ENCODE measurements at regions not wholly inside any gene's neighbourhood (a gene's known extent, or its start where the extent isn't known, plus 50 kb on each side); places are given as distances from the start of the nearest gene placed in this dataset.
"Not testable (repeated sequence)": the region's sequence is repeated elsewhere in the genome, so short reads cannot be mapped to it uniquely, and the experiment has no call there.

DNA sequence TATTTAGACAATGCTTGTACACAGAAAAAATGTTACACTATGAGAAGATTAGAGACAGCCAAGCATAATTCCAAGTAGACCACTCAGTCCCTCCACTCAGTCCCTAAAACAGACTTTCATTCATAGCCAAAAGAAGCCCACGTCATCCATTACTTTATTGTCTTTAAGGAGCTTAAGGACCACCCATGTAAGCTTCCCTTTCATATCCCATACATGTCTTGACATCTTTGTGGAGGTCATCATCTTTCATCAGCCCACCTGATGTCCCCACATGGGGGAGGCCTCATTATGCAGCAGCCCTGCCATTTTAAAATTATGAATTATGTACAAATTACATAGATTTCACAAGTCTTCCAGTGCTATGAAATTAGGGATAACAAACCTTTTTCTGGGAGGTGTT is 92.6 kb upstream of the PALMD start:
- Histone ChIP-seq H3K4me1 (no peaks in the 10 kb centered on the region), H3K4me3 (no peak overlapping the region), H3K36me3 (no peaks in the 10 kb centered on the region), H3K27ac (no peak overlapping the region), H3K9me3 (no peaks in the 10 kb centered on the region), H3K27me3 (no peaks in the 10 kb centered on the region)
- TF ChIP-seq, protein P1, sequence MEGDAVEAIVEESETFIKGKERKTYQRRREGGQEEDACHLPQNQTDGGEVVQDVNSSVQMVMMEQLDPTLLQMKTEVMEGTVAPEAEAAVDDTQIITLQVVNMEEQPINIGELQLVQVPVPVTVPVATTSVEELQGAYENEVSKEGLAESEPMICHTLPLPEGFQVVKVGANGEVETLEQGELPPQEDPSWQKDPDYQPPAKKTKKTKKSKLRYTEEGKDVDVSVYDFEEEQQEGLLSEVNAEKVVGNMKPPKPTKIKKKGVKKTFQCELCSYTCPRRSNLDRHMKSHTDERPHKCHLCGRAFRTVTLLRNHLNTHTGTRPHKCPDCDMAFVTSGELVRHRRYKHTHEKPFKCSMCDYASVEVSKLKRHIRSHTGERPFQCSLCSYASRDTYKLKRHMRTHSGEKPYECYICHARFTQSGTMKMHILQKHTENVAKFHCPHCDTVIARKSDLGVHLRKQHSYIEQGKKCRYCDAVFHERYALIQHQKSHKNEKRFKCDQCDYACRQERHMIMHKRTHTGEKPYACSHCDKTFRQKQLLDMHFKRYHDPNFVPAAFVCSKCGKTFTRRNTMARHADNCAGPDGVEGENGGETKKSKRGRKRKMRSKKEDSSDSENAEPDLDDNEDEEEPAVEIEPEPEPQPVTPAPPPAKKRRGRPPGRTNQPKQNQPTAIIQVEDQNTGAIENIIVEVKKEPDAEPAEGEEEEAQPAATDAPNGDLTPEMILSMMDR (IDR thresholded peaks at IDR 0.05) = no peak
- no peak for TF ChIP-seq POLR2A (IDR thresholded peaks at IDR 0.05)
- TF ChIP-seq POLR2AphosphoS5 (IDR thresholded peaks at IDR 0.05) = no peak
- no peak for DNase-seq (ENCODE audit: low spot score in 2 of 2)
- intact Hi-C loops (cut with DNase I; ENCODE audit: low total_unique reads) = no loop called here

DNA sequence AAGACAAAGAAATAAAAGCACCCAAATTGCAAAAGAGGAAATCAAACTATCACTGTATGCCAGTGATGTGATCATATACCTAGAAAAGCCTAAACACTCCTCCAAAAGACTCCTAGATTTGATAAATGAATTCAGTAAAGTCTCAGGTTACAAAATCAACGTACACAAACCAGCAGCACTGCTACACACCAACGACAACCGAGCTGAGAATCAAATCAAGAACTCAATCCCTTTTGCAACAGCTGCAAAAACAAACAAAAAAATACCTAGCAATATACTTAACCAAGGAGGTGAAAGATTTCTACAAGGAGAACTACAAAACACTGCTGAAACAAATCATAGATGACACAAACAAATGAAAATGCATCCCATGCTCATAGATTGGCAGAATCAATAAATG is 92.1 kb upstream of the PALMD start:
- DNase-seq (ENCODE audit: low spot score in 2 of 2); H3K4me1 ChIP-seq; H3K9me3 ChIP-seq; H3K36me3 ChIP-seq; H3K4me3 ChIP-seq; H3K27me3 ChIP-seq; intact Hi-C loops (cut with DNase I; ENCODE audit: low total_unique reads); H3K27ac ChIP-seq: not testable (repeated sequence)

DNA sequence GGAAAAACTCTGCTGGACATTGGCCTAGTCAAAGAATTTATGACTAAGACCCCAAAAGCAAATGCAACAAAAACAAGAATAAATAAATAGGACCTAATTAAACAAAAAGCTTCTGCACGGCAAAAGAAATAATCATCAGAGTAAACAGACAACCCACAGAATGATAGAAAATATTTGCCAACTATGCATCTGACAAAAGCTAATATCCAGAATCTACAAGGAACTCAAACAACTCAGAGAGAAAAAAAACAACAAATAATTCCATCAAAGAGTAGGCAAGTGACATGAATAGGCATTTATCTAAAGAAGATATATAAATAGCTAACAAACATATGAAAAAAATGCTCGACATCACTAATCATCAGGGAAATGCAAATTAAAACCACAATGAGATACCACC is 91.2 kb upstream of the PALMD start:
- intact Hi-C loops (cut with DNase I; ENCODE audit: low total_unique reads) = no loop called here
- no peaks in the 10 kb centered on the region for H3K9me3 ChIP-seq
- no peaks in the 10 kb centered on the region for H3K27me3 ChIP-seq
- no peaks in the 10 kb centered on the region for H3K36me3 ChIP-seq
- H3K27ac ChIP-seq = no peak overlapping the region
- DNase-seq (ENCODE audit: low spot score in 2 of 2) = no peak
- H3K4me3 ChIP-seq = no peak overlapping the region
- H3K4me1 ChIP-seq = no peaks in the 10 kb centered on the region
- TF ChIP-seq POLR2AphosphoS5 (IDR thresholded peaks at IDR 0.05) = no peak
- no peak for TF ChIP-seq POLR2A (IDR thresholded peaks at IDR 0.05)
- TF ChIP-seq, protein P1 (IDR thresholded peaks at IDR 0.05) = no peak

DNA sequence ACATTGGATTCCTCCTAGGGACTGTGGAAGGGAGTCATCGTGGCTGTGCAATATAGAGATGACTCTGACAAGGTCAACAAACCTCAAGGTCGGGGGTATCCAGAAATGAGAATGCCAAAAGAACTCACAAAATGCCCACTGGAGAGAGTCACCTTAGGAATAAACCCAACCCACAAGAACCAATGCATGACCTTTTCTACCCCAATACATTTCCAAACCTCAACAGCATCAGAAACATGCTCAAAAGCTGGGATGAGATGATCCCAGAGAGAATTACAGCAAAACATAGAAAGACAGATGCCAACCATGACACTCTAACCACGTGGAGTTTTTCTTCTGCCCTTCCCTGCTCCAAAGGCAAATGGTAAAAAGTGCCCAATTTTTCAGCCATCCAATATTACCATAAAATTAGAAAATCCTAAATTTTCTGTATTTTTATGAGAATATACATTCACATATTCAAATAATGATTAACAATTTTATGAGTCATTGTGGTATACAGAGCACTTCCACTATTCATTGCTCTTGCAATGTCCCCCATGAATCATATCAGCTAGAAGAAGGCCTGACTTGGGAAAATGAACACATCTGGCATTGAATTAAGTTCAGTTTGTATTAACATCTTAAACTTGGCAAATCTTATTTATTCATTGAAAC is 88.2 kb upstream of the PALMD start:
- TF ChIP-seq POLR2AphosphoS5 (IDR thresholded peaks at IDR 0.05) (no peak), POLR2A (IDR thresholded peaks at IDR 0.05) (no peak)
- TF ChIP-seq, protein P1 (IDR thresholded peaks at IDR 0.05) = no peak
- H3K27ac ChIP-seq = no peak overlapping the region
- H3K4me1 ChIP-seq = no peaks in the 10 kb centered on the region
- H3K36me3 ChIP-seq = no peaks in the 10 kb centered on the region
- no peak for DNase-seq (ENCODE audit: low spot score in 2 of 2)
- no peaks in the 10 kb centered on the region for H3K27me3 ChIP-seq
- intact Hi-C loops (cut with DNase I; ENCODE audit: low total_unique reads) = no loop called here
- H3K9me3 ChIP-seq = no peaks in the 10 kb centered on the region
- H3K4me3 ChIP-seq = no peak overlapping the region

- Histone ChIP-seq H3K9me3 (no peaks in the 10 kb centered on the region), H3K27me3 (no peaks in the 10 kb centered on the region), H3K4me3 (no peak overlapping the region), H3K27ac (no peak overlapping the region), H3K36me3 (no peaks in the 10 kb centered on the region), H3K4me1 (no peaks in the 10 kb centered on the region)
- intact Hi-C loops (cut with DNase I; ENCODE audit: low total_unique reads) = no loop called here
- no peak for DNase-seq (ENCODE audit: low spot score in 2 of 2)
- TF ChIP-seq POLR2AphosphoS5 (IDR thresholded peaks at IDR 0.05) (no peak), POLR2A (IDR thresholded peaks at IDR 0.05) (no peak)
- TF ChIP-seq, protein P1 (IDR thresholded peaks at IDR 0.05) = no peak
Observed at GRCh38 chr1:99559166-99559565, 86.7 kb upstream of the PALMD start.
